HUES48 (cell line): ENCODE measurements at regions not wholly inside any gene's neighbourhood (a gene's known extent, or its start where the extent isn't known, plus 50 kb on each side); places are given as distances from the start of the nearest gene placed in this dataset.

Experiments
- H3K27ac ChIP-seq: one replicate; pipeline ENCODE4 v1.7.0; 2013; ENCODE audit warnings: low read depth, low read length, inconsistent platforms
- H3K27me3 ChIP-seq: 2 replicates; pipeline ENCODE4 v1.6.1; 2013; ENCODE audit warnings: mild to moderate bottlenecking, low read length; ENCODE audit not compliant: control insufficient read depth, insufficient read depth
- H3K36me3 ChIP-seq: 2 replicates; pipeline ENCODE4 v1.6.1; 2013; ENCODE audit warnings: low read length; ENCODE audit not compliant: control insufficient read depth, insufficient read depth
- H3K4me1 ChIP-seq: 2 replicates; pipeline ENCODE4 v1.6.1; 2013; ENCODE audit warnings: mild to moderate bottlenecking, low read length; ENCODE audit not compliant: control insufficient read depth, insufficient read depth
- H3K4me3 ChIP-seq: 2 replicates; pipeline ENCODE4 v1.5.1; 2013; ENCODE audit warnings: mild to moderate bottlenecking, low read depth, low read length
- H3K9ac ChIP-seq: 2 replicates; pipeline ENCODE4 v1.6.1; 2013; ENCODE audit warnings: mild to moderate bottlenecking, low read depth, low read length, moderate library complexity
- H3K9me3 ChIP-seq: 2 replicates; pipeline ENCODE4 v1.6.1; 2013; ENCODE audit warnings: low read length; ENCODE audit not compliant: control insufficient read depth, insufficient read depth

GRCh38 chr5:125746917-125747316 is 676.3 kb upstream of the GRAMD2B start:
- H3K27me3 ChIP-seq, result no peaks in the 10 kb centered on the region
- no peaks in the 10 kb centered on the region for H3K4me1 ChIP-seq
- no peak overlapping the region for H3K4me3 ChIP-seq
- no peak overlapping the region for H3K9ac ChIP-seq
- H3K27ac ChIP-seq, result no peak overlapping the region
- peaks cover 2% of the 10 kb centered on the region; the same call in 1 of the 2 replicates for H3K9me3 ChIP-seq
- no peaks in the 10 kb centered on the region for H3K36me3 ChIP-seq

- H3K27ac ChIP-seq, result no peak overlapping the region
- H3K9me3 ChIP-seq, result no peaks in the 10 kb centered on the region
- no peak overlapping the region for H3K9ac ChIP-seq
- H3K27me3 ChIP-seq, result no peaks in the 10 kb centered on the region
- no peaks in the 10 kb centered on the region for H3K36me3 ChIP-seq
- H3K4me1 ChIP-seq, result no peaks in the 10 kb centered on the region
- H3K4me3 ChIP-seq, result no peak overlapping the region
These were observed 672.9 kb upstream of the GRAMD2B start for GRCh38 chr5:125750147-125750860.

GRCh38 chr5:125750861-125751186 is 672.4 kb upstream of the GRAMD2B start:
- Histone ChIP-seq H3K9ac (no peak overlapping the region), H3K27ac (no peak overlapping the region), H3K27me3 (no peaks in the 10 kb centered on the region), H3K36me3 (no peaks in the 10 kb centered on the region), H3K4me3 (no peak overlapping the region), H3K4me1 (no peaks in the 10 kb centered on the region), H3K9me3 (no peaks in the 10 kb centered on the region)

GRCh38 chr5:125756456-125756855 is 666.8 kb upstream of the GRAMD2B start:
- H3K36me3 ChIP-seq, result no peaks in the 10 kb centered on the region
- H3K9me3 ChIP-seq, result no peaks in the 10 kb centered on the region
- peaks cover 5% of the 10 kb centered on the region for H3K4me1 ChIP-seq
- no peaks in the 10 kb centered on the region for H3K27me3 ChIP-seq
- H3K27ac ChIP-seq, result no peak overlapping the region
- no peak overlapping the region for H3K4me3 ChIP-seq
- no peak overlapping the region for H3K9ac ChIP-seq

GRCh38 chr5:125766706-125767105 is 656.5 kb upstream of the GRAMD2B start:
- Histone ChIP-seq H3K36me3 (no peaks in the 10 kb centered on the region), H3K4me1 (no peaks in the 10 kb centered on the region), H3K27me3 (no peaks in the 10 kb centered on the region), H3K9me3 (no peaks in the 10 kb centered on the region), H3K4me3 (no peak overlapping the region), H3K9ac (no peak overlapping the region), H3K27ac (no peak overlapping the region)

GRCh38 chr5:125775896-125776295 is 647.3 kb upstream of the GRAMD2B start:
- no peaks in the 10 kb centered on the region for H3K36me3 ChIP-seq
- H3K4me3 ChIP-seq, result no peak overlapping the region
- H3K27ac ChIP-seq, result no peak overlapping the region
- no peaks in the 10 kb centered on the region for H3K9me3 ChIP-seq
- H3K9ac ChIP-seq, result no peak overlapping the region
- no peaks in the 10 kb centered on the region for H3K27me3 ChIP-seq
- H3K4me1 ChIP-seq, result no peaks in the 10 kb centered on the region

GRCh38 chr5:125776656-125777139 is 646.5 kb upstream of the GRAMD2B start:
- H3K4me1 ChIP-seq, result no peaks in the 10 kb centered on the region
- no peak overlapping the region for H3K4me3 ChIP-seq
- H3K9ac ChIP-seq, result no peak overlapping the region
- H3K9me3 ChIP-seq, result no peaks in the 10 kb centered on the region
- no peaks in the 10 kb centered on the region for H3K36me3 ChIP-seq
- no peaks in the 10 kb centered on the region for H3K27me3 ChIP-seq
- H3K27ac ChIP-seq, result no peak overlapping the region

GRCh38 chr5:125778791-125779190 is 644.4 kb upstream of the GRAMD2B start:
- no peaks in the 10 kb centered on the region for H3K27me3 ChIP-seq
- no peak overlapping the region for H3K9ac ChIP-seq
- no peaks in the 10 kb centered on the region for H3K36me3 ChIP-seq
- no peak overlapping the region for H3K27ac ChIP-seq
- H3K9me3 ChIP-seq, result no peaks in the 10 kb centered on the region
- H3K4me1 ChIP-seq, result no peaks in the 10 kb centered on the region
- no peak overlapping the region for H3K4me3 ChIP-seq

- Histone ChIP-seq H3K27me3 (no peaks in the 10 kb centered on the region), H3K9me3 (no peaks in the 10 kb centered on the region), H3K4me3 (no peak overlapping the region), H3K4me1 (peaks cover 16% of the 10 kb centered on the region), H3K27ac (no peak overlapping the region), H3K36me3 (no peaks in the 10 kb centered on the region), H3K9ac (no peak overlapping the region)
These were observed 637.8 kb upstream of the GRAMD2B start for GRCh38 chr5:125785407-125785806.

- H3K9ac ChIP-seq, result no peak overlapping the region
- H3K4me3 ChIP-seq, result no peak overlapping the region
These were observed 637.2 kb upstream of the GRAMD2B start for GRCh38 chr5:125786021-125786420.

GRCh38 chr5:125793470-125793869 is 629.7 kb upstream of the GRAMD2B start:
- no peaks in the 10 kb centered on the region for H3K36me3 ChIP-seq
- 0 out of 2 replicates have a peak, but pooled peaks cover 8% of the 10 kb centered on the region for H3K4me1 ChIP-seq
- H3K27ac ChIP-seq, result no peak overlapping the region
- H3K9me3 ChIP-seq, result no peaks in the 10 kb centered on the region
- H3K27me3 ChIP-seq, result no peaks in the 10 kb centered on the region
- no peak overlapping the region for H3K4me3 ChIP-seq
- H3K9ac ChIP-seq, result no peak overlapping the region

More at GRCh38 chr5:125786021-125786420, 637.2 kb upstream of the GRAMD2B start:
- Histone ChIP-seq H3K27me3 (no peaks in the 10 kb centered on the region), H3K4me1 (peaks cover 16% of the 10 kb centered on the region), H3K27ac (no peak overlapping the region), H3K36me3 (no peaks in the 10 kb centered on the region), H3K9me3 (no peaks in the 10 kb centered on the region)
